Neural progenitor cell (in vitro differentiated cells): ENCODE measurements at regions not wholly inside any gene's neighbourhood (a gene's known extent, or its start where the extent isn't known, plus 50 kb on each side); places are given as distances from the start of the nearest gene placed in this dataset.

Experiments
- DNase-seq: peaks from one replicate; pipeline ENCODE4 v3.0.0-alpha.2; 2016; ENCODE audit warnings: low spot score
- H2AFZ ChIP-seq: fragments of 200-600 bp; sonication (generic); replicated peaks from 2 replicates; pipeline ENCODE4 v1.6.1; 2016; ENCODE audit warnings: antibody characterized with exemption
- H3F3A ChIP-seq: fragments of 200-600 bp; sonication (generic); 2 replicates; pipeline ENCODE4 v1.6.1; 2016; ENCODE audit warnings: antibody characterized with exemption, low read depth
- H3K27ac ChIP-seq: fragments of 200-600 bp; sonication (generic); 2 replicates; pipeline ENCODE4 v1.5.1; 2016; ENCODE audit warnings: mild to moderate bottlenecking
- H3K27me3 ChIP-seq: fragments of 200-600 bp; sonication (generic); 2 replicates; pipeline ENCODE4 v1.6.1; 2016; ENCODE audit warnings: mild to moderate bottlenecking, moderate library complexity
- H3K36me3 ChIP-seq: fragments of 200-600 bp; sonication (generic); 2 replicates; pipeline ENCODE4 v1.5.1; 2016
- H3K4me1 ChIP-seq: fragments of 200-600 bp; sonication (generic); 2 replicates; pipeline ENCODE4 v1.6.1; 2016; ENCODE audit warnings: mixed run types
- H3K4me2 ChIP-seq: fragments of 200-600 bp; sonication (generic); 2 replicates; pipeline ENCODE4 v1.6.1; 2016
- H3K4me3 ChIP-seq: fragments of 200-600 bp; sonication (generic); 2 replicates; pipeline ENCODE4 v1.5.1; 2016
- H3K79me2 ChIP-seq: fragments of 200-600 bp; sonication (generic); 2 replicates; pipeline ENCODE4 v1.6.1; 2016; ENCODE audit warnings: low read depth
- H3K9ac ChIP-seq: fragments of 200-600 bp; sonication (generic); 2 replicates; pipeline ENCODE4 v1.6.1; 2016
- H3K9me3 ChIP-seq: fragments of 200-600 bp; sonication (generic); 2 replicates; pipeline ENCODE4 v1.5.1; 2016; ENCODE audit warnings: low read depth
- H4K20me1 ChIP-seq: fragments of 200-600 bp; sonication (generic); 2 replicates; pipeline ENCODE4 v1.6.1; 2016; ENCODE audit warnings: low read depth
- H3K27ac Mint-ChIP-seq: 3 replicates; pipeline ENCODE4 v1.8.0; 2021; ENCODE audit warnings: mixed read lengths
- H3K27me3 Mint-ChIP-seq: 2 replicates; pipeline ENCODE4 v1.8.0; 2022; ENCODE audit warnings: low read depth, mild to moderate bottlenecking, inconsistent platforms, moderate library complexity, mixed read lengths; ENCODE audit not compliant: insufficient read depth
- H3K36me3 Mint-ChIP-seq: 3 replicates; pipeline ENCODE4 v1.8.0; 2021; ENCODE audit warnings: mixed read lengths
- H3K4me1 Mint-ChIP-seq: 3 replicates; pipeline ENCODE4 v1.8.0; 2021; ENCODE audit warnings: mixed read lengths
- H3K4me3 Mint-ChIP-seq: 3 replicates; pipeline ENCODE4 v1.8.0; 2021; ENCODE audit warnings: mild to moderate bottlenecking, moderate library complexity, mixed read lengths
- H3K9me3 Mint-ChIP-seq: 3 replicates; pipeline ENCODE4 v1.8.0; 2020; ENCODE audit warnings: mixed read lengths
- EZH2 ChIP-seq: fragments of 200-600 bp; sonication (generic); IDR thresholded peaks from 2 replicates; pipeline ENCODE4 v1.6.1; 2017; ENCODE audit warnings: antibody characterized with exemption, mild to moderate bottlenecking, moderate library complexity
- EZH2phosphoT487 ChIP-seq: fragments of 200-600 bp; sonication (generic); IDR thresholded peaks from 2 replicates; pipeline ENCODE4 v1.6.1; 2017; ENCODE audit warnings: antibody characterized with exemption
- TF ChIP-seq, protein P1 (sequence below): fragments of 200-600 bp; sonication (generic); IDR thresholded peaks from 2 replicates; pipeline ENCODE4 v1.5.1; 2017; ENCODE audit warnings: antibody characterized with exemption, mild to moderate bottlenecking

- peaks cover 10% of the 10 kb centered on the region for H3K9me3 ChIP-seq
- no peaks in the 10 kb centered on the region for H4K20me1 ChIP-seq
- Mint-ChIP-seq H3K27ac (peak overlapping the region; percentile 19), H3K36me3 (no peaks in the 10 kb centered on the region), H3K4me3 (no peak overlapping the region), H3K4me1 (no peaks in the 10 kb centered on the region), H3K27me3 (no peaks in the 10 kb centered on the region), H3K9me3 (peaks cover 32% of the 10 kb centered on the region)
- TF ChIP-seq EZH2phosphoT487 (no peak), EZH2 (no peak)
- TF ChIP-seq, protein P1, sequence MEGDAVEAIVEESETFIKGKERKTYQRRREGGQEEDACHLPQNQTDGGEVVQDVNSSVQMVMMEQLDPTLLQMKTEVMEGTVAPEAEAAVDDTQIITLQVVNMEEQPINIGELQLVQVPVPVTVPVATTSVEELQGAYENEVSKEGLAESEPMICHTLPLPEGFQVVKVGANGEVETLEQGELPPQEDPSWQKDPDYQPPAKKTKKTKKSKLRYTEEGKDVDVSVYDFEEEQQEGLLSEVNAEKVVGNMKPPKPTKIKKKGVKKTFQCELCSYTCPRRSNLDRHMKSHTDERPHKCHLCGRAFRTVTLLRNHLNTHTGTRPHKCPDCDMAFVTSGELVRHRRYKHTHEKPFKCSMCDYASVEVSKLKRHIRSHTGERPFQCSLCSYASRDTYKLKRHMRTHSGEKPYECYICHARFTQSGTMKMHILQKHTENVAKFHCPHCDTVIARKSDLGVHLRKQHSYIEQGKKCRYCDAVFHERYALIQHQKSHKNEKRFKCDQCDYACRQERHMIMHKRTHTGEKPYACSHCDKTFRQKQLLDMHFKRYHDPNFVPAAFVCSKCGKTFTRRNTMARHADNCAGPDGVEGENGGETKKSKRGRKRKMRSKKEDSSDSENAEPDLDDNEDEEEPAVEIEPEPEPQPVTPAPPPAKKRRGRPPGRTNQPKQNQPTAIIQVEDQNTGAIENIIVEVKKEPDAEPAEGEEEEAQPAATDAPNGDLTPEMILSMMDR, result no peak
- no peaks in the 10 kb centered on the region for H3K79me2 ChIP-seq
- H3K27me3 ChIP-seq, result no peaks in the 10 kb centered on the region
- DNase-seq, result no peak
- H3F3A ChIP-seq, result peaks cover 15% of the 10 kb centered on the region
- no peak overlapping the region for H3K4me3 ChIP-seq
- no peak overlapping the region for H3K4me2 ChIP-seq
- H3K27ac ChIP-seq, result no peak overlapping the region
- H3K9ac ChIP-seq, result no peak overlapping the region
- H3K4me1 ChIP-seq, result peaks cover 12% of the 10 kb centered on the region
- no peak overlapping the region for H2AFZ ChIP-seq
- no peaks in the 10 kb centered on the region for H3K36me3 ChIP-seq
These were observed 833.4 kb upstream of the MAP3K7 start for GRCh38 chr6:91420243-91420642.

DNA sequence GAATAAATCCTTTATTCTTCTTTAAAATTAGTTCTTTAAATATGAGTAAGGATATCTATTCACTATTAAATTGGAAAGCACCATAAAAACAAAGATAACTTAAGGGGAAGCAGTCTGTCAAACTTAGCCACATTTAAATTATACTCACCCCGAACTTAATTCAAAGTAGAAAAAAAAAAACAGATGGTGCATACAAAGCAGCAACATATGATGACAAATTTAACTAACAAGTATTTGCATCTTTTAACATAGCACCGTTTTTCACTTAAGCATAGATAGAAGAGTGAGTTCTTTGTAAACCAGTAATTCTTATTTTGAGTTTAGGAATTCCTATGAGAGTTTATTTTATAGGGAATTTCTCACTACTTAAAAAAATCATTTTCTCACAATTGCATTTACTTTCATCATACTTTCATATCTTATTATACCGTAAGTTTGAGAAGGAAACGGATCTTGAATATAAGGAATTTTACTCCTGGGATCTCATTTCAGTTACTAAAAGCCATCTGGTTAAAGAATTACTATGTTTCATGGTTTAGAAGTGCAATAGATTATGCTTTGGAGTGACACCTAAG lies 828.2 kb upstream of the MAP3K7 start:
- H3K9me3 Mint-ChIP-seq, result peaks cover 32% of the 10 kb centered on the region

GRCh38 chr6:91412532-91412931 lies 825.7 kb upstream of the MAP3K7 start:
- DNase-seq, result no peak
- peaks cover 14% of the 10 kb centered on the region for H3K9me3 Mint-ChIP-seq
- no peak overlapping the region for H3K4me3 ChIP-seq
- H3K79me2 ChIP-seq, result no peaks in the 10 kb centered on the region
- H3K4me1 Mint-ChIP-seq, result no peaks in the 10 kb centered on the region
- no peaks in the 10 kb centered on the region for H3K9me3 ChIP-seq
- TF ChIP-seq EZH2phosphoT487, result no peak
- no peak for TF ChIP-seq EZH2
- H3K27me3 Mint-ChIP-seq, result no peaks in the 10 kb centered on the region
- H3K4me1 ChIP-seq, result peaks cover 11% of the 10 kb centered on the region
- no peak overlapping the region for H2AFZ ChIP-seq
- H3K9ac ChIP-seq, result no peak overlapping the region
- no peak overlapping the region for H3K27ac Mint-ChIP-seq
- H3K27ac ChIP-seq, result no peak overlapping the region
- peaks cover 4% of the 10 kb centered on the region for H3K36me3 ChIP-seq
- H3K4me3 Mint-ChIP-seq, result no peak overlapping the region
- peaks cover 11% of the 10 kb centered on the region for H3F3A ChIP-seq
- H3K36me3 Mint-ChIP-seq, result no peaks in the 10 kb centered on the region
- no peaks in the 10 kb centered on the region for H4K20me1 ChIP-seq
- H3K27me3 ChIP-seq, result no peaks in the 10 kb centered on the region
- H3K4me2 ChIP-seq, result no peak overlapping the region

More for the DNA sequence above, 828.2 kb upstream of the MAP3K7 start:
- Histone ChIP-seq H3F3A (peaks cover 15% of the 10 kb centered on the region), H3K36me3 (peaks cover 4% of the 10 kb centered on the region), H3K4me3 (no peak overlapping the region), H3K27ac (no peak overlapping the region), H3K79me2 (no peaks in the 10 kb centered on the region), H3K9me3 (peaks cover 10% of the 10 kb centered on the region), H3K9ac (no peak overlapping the region), H2AFZ (no peak overlapping the region), H3K27me3 (no peaks in the 10 kb centered on the region), H3K4me2 (no peak overlapping the region), H4K20me1 (no peaks in the 10 kb centered on the region), H3K4me1 (peaks cover 12% of the 10 kb centered on the region)
- Mint-ChIP-seq H3K27ac (no peak overlapping the region), H3K27me3 (no peaks in the 10 kb centered on the region), H3K4me1 (no peaks in the 10 kb centered on the region), H3K36me3 (no peaks in the 10 kb centered on the region), H3K4me3 (no peak overlapping the region)
- TF ChIP-seq, protein P1, result no peak
- no peak for TF ChIP-seq EZH2phosphoT487
- TF ChIP-seq EZH2, result no peak
- DNase-seq, result no peak

- H3K4me1 Mint-ChIP-seq, result no peaks in the 10 kb centered on the region
- peaks cover 26% of the 10 kb centered on the region for H3K9me3 Mint-ChIP-seq
These were observed 820.8 kb upstream of the MAP3K7 start for GRCh38 chr6:91407706-91408105.

More at GRCh38 chr6:91407706-91408105, 820.8 kb upstream of the MAP3K7 start:
- H3K79me2 ChIP-seq, result no peaks in the 10 kb centered on the region
- H3K27me3 ChIP-seq, result no peaks in the 10 kb centered on the region
- Mint-ChIP-seq H3K27me3 (no peaks in the 10 kb centered on the region), H3K4me3 (no peak overlapping the region), H3K27ac (no peak overlapping the region), H3K36me3 (no peaks in the 10 kb centered on the region)
- peaks cover 4% of the 10 kb centered on the region for H3K36me3 ChIP-seq
- no peak overlapping the region for H2AFZ ChIP-seq
- no peaks in the 10 kb centered on the region for H3K9me3 ChIP-seq
- H3F3A ChIP-seq, result no peaks in the 10 kb centered on the region
- H4K20me1 ChIP-seq, result no peaks in the 10 kb centered on the region
- H3K4me3 ChIP-seq, result no peak overlapping the region
- no peak for DNase-seq
- H3K4me2 ChIP-seq, result no peak overlapping the region
- H3K27ac ChIP-seq, result no peak overlapping the region
- TF ChIP-seq EZH2, result no peak
- TF ChIP-seq, protein P1, result no peak
- H3K9ac ChIP-seq, result no peak overlapping the region
- H3K4me1 ChIP-seq, result no peaks in the 10 kb centered on the region
